ENCODE measurements at regions not wholly inside any gene's neighbourhood (a gene's known extent, or its start where the extent isn't known, plus 50 kb on each side); places are given as distances from the start of the nearest gene placed in this dataset.

- no peak for TF ChIP-seq POLR2A (IDR thresholded peaks at IDR 0.05; ENCODE audit: low read depth, low read length)
- no peak for TF ChIP-seq POLR2AphosphoS5 (IDR thresholded peaks at IDR 0.05; ENCODE audit: low read depth, low read length)
- no peak for TF ChIP-seq POU2F2 (IDR thresholded peaks at IDR 0.05; ENCODE audit: low read depth, low read length)
- no peak for TF ChIP-seq TAF1 (IDR thresholded peaks at IDR 0.05; ENCODE audit: low read depth, low read length)
- no peak for TF ChIP-seq SPI1 (IDR thresholded peaks at IDR 0.05; ENCODE audit: low read depth, low read length)
These were observed 1342.4 kb downstream of the EFNB2 start for GRCh38 chr13:105193026-105193425.

Data from GM12891 (cell line).